ENCODE measurements at regions not wholly inside any gene's neighbourhood (a gene's known extent, or its start where the extent isn't known, plus 50 kb on each side); places are given as distances from the start of the nearest gene placed in this dataset.

DNA sequence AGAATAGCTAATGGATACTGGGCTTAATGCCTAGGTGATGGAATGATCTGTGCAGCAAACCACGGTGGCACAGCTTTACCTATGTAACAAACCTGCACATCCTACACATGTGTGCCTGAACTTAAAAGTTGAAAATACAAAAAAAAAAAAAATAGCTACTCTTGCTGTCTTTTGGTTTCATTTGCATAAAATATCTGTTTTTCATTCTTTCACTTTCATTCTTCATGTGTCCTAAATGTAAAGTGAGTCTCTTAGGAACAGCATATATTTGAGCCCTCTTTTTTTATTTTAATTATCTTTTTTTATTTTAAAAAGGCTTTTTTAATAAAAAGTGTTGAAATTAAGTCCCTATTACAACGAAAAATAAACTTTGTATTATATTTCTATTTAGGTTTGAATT lies 836.1 kb upstream of the KCND2 start:
- Histone ChIP-seq H3K27me3 (ENCODE audit: insufficient read depth) (no peaks in the 10 kb centered on the region), H3K4me3 (no peak overlapping the region), H2AFZ (no peak overlapping the region), H3F3A (replicated peaks; ENCODE audit: low read depth) (no peaks in the 10 kb centered on the region), H3K4me2 (no peak overlapping the region), H3K79me2 (replicated peaks; ENCODE audit: insufficient read depth) (no peaks in the 10 kb centered on the region), H3K27ac (ENCODE audit: low read depth) (no peak overlapping the region), H3K4me1 (ENCODE audit: insufficient read depth) (no peaks in the 10 kb centered on the region), H3K36me3 (ENCODE audit: insufficient read depth) (no peaks in the 10 kb centered on the region), H4K20me1 (replicated peaks; ENCODE audit: insufficient read depth) (no peaks in the 10 kb centered on the region), H3K9me2 (ENCODE audit: insufficient read depth) (no peaks in the 10 kb centered on the region)
- no peak for ATAC-seq
- Mint-ChIP-seq H3K4me1 (no peaks in the 10 kb centered on the region), H3K9me3 (no peaks in the 10 kb centered on the region; the same call in 2 of the 3 replicates), H3K27ac (no peak overlapping the region), H3K36me3 (ENCODE audit: low read depth) (no peaks in the 10 kb centered on the region), H3K4me3 (no peak overlapping the region), H3K27me3 (ENCODE audit: insufficient read depth, low read depth, poor library complexity) (peaks cover 2% of the 10 kb centered on the region)
- TF ChIP-seq ZNF331 (CRISPR knock-in tag; IDR thresholded peaks at IDR 0.05; ENCODE audit: low read depth), result no peak
- no peak for TF ChIP-seq POLR2AphosphoS5 (IDR thresholded peaks at IDR 0.05; ENCODE audit: low read depth)
- TF ChIP-seq, protein P1, sequence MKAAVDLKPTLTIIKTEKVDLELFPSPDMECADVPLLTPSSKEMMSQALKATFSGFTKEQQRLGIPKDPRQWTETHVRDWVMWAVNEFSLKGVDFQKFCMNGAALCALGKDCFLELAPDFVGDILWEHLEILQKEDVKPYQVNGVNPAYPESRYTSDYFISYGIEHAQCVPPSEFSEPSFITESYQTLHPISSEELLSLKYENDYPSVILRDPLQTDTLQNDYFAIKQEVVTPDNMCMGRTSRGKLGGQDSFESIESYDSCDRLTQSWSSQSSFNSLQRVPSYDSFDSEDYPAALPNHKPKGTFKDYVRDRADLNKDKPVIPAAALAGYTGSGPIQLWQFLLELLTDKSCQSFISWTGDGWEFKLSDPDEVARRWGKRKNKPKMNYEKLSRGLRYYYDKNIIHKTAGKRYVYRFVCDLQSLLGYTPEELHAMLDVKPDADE (IDR thresholded peaks at IDR 0.05), result no peak
- TF ChIP-seq CREB1 (CRISPR knock-in tag; IDR thresholded peaks at IDR 0.05; ENCODE audit: low read depth), result no peak
- TF ChIP-seq, protein P2, sequence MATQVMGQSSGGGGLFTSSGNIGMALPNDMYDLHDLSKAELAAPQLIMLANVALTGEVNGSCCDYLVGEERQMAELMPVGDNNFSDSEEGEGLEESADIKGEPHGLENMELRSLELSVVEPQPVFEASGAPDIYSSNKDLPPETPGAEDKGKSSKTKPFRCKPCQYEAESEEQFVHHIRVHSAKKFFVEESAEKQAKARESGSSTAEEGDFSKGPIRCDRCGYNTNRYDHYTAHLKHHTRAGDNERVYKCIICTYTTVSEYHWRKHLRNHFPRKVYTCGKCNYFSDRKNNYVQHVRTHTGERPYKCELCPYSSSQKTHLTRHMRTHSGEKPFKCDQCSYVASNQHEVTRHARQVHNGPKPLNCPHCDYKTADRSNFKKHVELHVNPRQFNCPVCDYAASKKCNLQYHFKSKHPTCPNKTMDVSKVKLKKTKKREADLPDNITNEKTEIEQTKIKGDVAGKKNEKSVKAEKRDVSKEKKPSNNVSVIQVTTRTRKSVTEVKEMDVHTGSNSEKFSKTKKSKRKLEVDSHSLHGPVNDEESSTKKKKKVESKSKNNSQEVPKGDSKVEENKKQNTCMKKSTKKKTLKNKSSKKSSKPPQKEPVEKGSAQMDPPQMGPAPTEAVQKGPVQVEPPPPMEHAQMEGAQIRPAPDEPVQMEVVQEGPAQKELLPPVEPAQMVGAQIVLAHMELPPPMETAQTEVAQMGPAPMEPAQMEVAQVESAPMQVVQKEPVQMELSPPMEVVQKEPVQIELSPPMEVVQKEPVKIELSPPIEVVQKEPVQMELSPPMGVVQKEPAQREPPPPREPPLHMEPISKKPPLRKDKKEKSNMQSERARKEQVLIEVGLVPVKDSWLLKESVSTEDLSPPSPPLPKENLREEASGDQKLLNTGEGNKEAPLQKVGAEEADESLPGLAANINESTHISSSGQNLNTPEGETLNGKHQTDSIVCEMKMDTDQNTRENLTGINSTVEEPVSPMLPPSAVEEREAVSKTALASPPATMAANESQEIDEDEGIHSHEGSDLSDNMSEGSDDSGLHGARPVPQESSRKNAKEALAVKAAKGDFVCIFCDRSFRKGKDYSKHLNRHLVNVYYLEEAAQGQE (IDR thresholded peaks at IDR 0.05; ENCODE audit: unreplicated experiment), result no peak
- TF ChIP-seq EZH2 (IDR thresholded peaks at IDR 0.05; ENCODE audit: low read depth, unreplicated experiment), result no peak
- no peak for TF ChIP-seq EZH2phosphoT487 (IDR thresholded peaks at IDR 0.05; ENCODE audit: unreplicated experiment)
- no peak for TF ChIP-seq ZNF114 (CRISPR knock-in tag; IDR thresholded peaks at IDR 0.05)
- TF ChIP-seq STAT1 (IDR thresholded peaks at IDR 0.05; ENCODE audit: unreplicated experiment), result no peak
- no peak for TF ChIP-seq NANOG (IDR thresholded peaks at IDR 0.05; ENCODE audit: borderline replicate concordance)
- TF ChIP-seq, protein P3, sequence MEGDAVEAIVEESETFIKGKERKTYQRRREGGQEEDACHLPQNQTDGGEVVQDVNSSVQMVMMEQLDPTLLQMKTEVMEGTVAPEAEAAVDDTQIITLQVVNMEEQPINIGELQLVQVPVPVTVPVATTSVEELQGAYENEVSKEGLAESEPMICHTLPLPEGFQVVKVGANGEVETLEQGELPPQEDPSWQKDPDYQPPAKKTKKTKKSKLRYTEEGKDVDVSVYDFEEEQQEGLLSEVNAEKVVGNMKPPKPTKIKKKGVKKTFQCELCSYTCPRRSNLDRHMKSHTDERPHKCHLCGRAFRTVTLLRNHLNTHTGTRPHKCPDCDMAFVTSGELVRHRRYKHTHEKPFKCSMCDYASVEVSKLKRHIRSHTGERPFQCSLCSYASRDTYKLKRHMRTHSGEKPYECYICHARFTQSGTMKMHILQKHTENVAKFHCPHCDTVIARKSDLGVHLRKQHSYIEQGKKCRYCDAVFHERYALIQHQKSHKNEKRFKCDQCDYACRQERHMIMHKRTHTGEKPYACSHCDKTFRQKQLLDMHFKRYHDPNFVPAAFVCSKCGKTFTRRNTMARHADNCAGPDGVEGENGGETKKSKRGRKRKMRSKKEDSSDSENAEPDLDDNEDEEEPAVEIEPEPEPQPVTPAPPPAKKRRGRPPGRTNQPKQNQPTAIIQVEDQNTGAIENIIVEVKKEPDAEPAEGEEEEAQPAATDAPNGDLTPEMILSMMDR (conservative IDR thresholded peaks at IDR 0.05; ENCODE audit: low read depth in 2 of 2), result no peak
- no peak for TF ChIP-seq JUNB (IDR thresholded peaks at IDR 0.05; ENCODE audit: unreplicated experiment)
- TF ChIP-seq, protein P4, sequence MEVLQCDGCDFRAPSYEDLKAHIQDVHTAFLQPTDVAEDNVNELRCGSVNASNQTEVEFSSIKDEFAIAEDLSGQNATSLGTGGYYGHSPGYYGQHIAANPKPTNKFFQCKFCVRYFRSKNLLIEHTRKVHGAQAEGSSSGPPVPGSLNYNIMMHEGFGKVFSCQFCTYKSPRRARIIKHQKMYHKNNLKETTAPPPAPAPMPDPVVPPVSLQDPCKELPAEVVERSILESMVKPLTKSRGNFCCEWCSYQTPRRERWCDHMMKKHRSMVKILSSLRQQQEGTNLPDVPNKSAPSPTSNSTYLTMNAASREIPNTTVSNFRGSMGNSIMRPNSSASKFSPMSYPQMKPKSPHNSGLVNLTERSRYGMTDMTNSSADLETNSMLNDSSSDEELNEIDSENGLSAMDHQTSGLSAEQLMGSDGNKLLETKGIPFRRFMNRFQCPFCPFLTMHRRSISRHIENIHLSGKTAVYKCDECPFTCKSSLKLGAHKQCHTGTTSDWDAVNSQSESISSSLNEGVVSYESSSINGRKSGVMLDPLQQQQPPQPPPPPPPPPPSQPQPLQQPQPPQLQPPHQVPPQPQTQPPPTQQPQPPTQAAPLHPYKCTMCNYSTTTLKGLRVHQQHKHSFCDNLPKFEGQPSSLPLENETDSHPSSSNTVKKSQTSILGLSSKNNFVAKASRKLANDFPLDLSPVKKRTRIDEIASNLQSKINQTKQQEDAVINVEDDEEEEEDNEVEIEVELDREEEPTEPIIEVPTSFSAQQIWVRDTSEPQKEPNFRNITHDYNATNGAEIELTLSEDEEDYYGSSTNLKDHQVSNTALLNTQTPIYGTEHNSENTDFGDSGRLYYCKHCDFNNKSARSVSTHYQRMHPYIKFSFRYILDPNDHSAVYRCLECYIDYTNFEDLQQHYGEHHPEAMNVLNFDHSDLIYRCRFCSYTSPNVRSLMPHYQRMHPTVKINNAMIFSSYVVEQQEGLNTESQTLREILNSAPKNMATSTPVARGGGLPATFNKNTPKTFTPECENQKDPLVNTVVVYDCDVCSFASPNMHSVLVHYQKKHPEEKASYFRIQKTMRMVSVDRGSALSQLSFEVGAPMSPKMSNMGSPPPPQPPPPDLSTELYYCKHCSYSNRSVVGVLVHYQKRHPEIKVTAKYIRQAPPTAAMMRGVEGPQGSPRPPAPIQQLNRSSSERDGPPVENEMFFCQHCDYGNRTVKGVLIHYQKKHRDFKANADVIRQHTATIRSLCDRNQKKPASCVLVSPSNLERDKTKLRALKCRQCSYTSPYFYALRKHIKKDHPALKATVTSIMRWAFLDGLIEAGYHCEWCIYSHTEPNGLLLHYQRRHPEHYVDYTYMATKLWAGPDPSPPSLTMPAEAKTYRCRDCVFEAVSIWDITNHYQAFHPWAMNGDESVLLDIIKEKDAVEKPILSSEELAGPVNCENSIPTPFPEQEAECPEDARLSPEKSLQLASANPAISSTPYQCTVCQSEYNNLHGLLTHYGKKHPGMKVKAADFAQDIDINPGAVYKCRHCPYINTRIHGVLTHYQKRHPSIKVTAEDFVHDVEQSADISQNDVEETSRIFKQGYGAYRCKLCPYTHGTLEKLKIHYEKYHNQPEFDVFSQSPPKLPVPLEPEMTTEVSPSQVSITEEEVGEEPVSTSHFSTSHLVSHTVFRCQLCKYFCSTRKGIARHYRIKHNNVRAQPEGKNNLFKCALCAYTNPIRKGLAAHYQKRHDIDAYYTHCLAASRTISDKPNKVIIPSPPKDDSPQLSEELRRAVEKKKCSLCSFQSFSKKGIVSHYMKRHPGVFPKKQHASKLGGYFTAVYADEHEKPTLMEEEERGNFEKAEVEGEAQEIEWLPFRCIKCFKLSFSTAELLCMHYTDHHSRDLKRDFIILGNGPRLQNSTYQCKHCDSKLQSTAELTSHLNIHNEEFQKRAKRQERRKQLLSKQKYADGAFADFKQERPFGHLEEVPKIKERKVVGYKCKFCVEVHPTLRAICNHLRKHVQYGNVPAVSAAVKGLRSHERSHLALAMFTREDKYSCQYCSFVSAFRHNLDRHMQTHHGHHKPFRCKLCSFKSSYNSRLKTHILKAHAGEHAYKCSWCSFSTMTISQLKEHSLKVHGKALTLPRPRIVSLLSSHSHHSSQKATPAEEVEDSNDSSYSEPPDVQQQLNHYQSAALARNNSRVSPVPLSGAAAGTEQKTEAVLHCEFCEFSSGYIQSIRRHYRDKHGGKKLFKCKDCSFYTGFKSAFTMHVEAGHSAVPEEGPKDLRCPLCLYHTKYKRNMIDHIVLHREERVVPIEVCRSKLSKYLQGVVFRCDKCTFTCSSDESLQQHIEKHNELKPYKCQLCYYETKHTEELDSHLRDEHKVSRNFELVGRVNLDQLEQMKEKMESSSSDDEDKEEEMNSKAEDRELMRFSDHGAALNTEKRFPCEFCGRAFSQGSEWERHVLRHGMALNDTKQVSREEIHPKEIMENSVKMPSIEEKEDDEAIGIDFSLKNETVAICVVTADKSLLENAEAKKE (CRISPR knock-in tag; IDR thresholded peaks at IDR 0.05), result no peak
- DNase-seq (ENCODE audit: low spot score), result no peak

All from GM23338 (cell line).